SK-N-MC (cell line): ENCODE measurements at regions not wholly inside any gene's neighbourhood (a gene's known extent, or its start where the extent isn't known, plus 50 kb on each side); places are given as distances from the start of the nearest gene placed in this dataset.

Experiments
- EZH2 ChIP-seq: fragments of 200-600 bp; sonication (generic); IDR thresholded peaks from one replicate; pipeline ENCODE4 v1.6.1; 2017; ENCODE audit warnings: antibody characterized with exemption
- POLR2AphosphoS5 ChIP-seq: IDR thresholded peaks from 2 replicates; pipeline ENCODE4 v1.6.1; 2012; ENCODE audit warnings: mild to moderate bottlenecking, low read depth, low read length, borderline replicate concordance

- TF ChIP-seq POLR2AphosphoS5 = no peak
- no peak for TF ChIP-seq EZH2
These were observed 474.6 kb upstream of the RAG2 start for GRCh38 chr11:37072538-37073055.
